TTC549 (cell line): ENCODE measurements at regions not wholly inside any gene's neighbourhood (a gene's known extent, or its start where the extent isn't known, plus 50 kb on each side); places are given as distances from the start of the nearest gene placed in this dataset.

Experiments used
- FAIRE-seq: peaks from 2 replicates; lab custom pipeline; 2012; peaks lifted over from hg19 to GRCh38; lab: Jason Lieb, UNC

DNA sequence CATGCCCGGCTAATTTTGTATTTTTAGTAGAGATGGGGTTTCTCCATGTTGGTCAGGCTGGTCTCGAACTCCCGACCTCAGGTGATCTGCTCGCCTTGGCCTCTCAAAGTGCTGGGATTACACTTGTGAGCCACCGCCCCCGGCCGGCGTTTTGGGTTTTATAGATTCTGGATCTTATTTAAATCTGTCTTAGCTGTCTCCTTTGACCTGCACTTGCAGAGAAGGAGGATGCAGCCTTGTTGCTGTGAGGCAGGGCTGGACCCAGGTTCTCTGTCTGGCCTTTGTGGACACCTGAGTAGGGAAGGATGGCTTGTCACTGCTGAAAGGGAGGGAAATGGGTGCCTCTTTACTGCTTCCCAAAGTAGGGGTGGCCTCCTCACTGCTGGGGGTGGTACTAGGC lies 83.0 kb upstream of the HS6ST1 start:
- no peak for FAIRE-seq

DNA sequence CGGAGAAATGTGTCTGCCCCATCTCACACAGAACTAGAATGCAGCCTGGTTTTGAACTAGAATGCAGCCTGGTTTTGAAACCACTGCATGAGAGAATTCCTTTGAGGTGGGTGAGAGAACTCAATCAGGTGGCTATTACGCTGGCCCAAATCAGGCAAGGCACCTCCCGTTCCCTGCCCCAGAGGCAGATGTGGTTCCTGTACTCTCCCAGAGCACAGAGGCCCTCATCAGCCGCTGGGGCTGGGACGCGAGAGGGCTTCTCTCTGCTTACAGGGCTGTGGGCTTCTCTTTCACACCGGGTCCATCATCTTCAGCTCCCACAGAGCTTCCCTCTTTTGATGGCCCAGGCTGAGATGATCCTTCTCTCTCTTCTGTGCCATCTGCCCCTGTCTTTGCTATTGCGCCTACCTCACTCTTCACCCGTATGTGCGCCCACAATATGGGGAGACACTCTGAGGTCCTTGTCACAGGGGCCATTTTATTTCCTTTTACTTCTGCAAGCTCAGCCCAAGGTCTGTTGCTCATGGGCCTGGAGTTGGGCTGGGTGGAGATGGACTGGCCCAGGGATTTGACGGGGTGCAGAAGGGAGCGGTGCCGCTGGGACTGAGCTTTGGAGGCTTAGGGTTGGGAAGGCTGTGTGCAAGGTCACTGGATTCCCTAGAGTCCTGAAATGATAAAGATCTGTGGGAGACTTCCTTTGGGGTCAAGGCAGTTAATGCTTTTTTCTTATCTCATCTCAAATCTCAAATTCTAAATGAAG lies 84.4 kb upstream of the HS6ST1 start:
- FAIRE-seq: no peak

DNA sequence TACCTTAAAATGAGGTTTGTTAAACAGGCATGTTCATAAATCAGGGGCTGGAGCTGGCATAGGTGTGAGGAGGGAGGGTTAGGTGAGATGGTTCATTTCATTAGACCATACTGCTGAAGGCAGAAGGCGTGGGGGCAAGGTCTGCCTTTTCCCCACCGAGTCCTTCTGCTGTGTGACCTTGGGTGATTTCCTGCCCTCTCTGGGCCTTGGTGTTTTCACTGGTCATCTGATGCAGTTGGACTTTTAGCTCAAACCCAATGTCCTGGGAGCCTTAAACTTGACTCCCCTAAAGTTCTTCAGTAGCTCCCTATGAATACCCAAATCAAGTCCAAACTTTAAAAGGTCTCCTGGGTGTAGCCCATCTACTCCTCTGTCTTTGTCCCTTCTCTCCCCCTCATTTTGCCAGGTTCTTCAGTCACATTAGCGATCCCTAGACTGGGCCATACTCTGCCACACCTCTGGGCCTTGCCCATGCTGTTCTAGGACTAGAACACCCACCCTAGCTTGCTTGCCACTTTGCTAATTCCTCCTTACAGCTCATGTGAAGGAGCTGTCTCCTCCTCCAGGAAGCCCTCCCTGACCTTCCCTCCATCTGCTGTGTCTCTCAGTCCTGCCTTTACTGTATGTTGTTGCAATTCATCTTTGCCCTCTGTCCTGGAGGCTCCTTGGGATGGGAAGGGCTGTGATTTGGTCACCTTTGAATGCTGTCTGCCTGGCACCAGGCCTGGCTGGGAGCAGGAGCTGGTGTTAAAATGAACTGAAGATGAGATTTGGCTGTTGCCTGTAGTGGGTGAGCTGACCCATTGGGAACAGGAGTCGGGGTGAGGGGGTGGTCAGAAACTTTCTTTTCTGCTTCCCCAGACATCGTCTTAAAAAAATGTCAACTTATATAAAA lies 85.4 kb upstream of the HS6ST1 start:
- FAIRE-seq: no peak

DNA sequence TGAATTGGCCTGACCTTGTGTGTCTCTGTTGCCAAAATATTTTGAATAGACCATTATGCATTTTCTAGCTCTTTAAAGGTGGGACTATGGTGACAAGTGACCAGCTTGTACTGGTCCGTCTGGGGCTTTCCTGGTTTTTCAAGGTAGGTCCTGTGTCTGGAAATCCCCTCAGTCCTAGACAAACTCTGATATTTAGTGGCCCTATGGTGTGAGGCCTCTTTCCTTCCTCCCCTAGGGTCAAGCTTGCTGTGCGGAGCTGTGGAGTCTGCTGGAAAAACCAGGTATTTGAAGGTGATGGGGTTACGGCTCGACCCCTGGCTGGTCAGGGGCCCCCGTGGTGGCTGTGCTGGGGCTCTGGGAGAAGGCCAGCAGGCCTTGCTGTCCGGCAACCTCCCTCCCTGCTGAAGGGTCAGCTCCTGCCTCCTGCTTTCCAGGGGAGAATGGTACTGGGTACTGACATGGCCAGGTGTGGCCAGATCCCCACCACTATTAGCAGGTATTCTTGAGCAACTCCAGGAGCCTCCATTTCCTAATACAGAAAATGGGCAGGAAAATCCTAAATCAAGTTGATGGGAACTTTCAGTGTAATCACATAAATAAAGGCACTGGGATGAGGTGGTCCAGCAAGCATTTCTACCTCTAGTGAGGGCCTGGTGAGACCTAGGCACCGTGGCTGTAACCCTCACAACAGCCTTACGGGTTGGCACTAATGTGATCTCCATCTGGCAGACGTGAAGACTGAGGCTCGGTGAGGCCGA lies 86.2 kb upstream of the HS6ST1 start:
- no peak for FAIRE-seq

DNA sequence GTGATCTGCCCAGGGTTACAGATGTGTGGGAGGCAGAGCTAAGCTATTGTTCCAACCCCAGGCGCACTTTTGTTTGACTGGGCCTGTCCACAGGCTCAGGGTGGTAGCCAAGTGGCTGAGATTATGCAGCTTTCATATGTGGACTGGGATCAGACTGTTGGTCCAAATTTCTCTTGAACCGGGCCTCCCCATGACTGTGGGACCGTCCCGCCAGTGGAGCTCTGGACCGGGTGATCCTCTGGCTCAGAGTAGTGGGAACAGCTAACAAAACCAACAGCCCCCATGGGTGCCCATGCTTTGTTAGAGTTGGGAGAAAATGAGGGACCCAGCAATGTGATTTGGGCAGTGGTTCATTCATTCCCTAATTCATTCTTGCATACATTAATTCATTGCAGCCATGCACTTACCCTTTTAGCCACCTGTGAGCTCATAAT lies 86.8 kb upstream of the HS6ST1 start:
- no peak for FAIRE-seq

DNA sequence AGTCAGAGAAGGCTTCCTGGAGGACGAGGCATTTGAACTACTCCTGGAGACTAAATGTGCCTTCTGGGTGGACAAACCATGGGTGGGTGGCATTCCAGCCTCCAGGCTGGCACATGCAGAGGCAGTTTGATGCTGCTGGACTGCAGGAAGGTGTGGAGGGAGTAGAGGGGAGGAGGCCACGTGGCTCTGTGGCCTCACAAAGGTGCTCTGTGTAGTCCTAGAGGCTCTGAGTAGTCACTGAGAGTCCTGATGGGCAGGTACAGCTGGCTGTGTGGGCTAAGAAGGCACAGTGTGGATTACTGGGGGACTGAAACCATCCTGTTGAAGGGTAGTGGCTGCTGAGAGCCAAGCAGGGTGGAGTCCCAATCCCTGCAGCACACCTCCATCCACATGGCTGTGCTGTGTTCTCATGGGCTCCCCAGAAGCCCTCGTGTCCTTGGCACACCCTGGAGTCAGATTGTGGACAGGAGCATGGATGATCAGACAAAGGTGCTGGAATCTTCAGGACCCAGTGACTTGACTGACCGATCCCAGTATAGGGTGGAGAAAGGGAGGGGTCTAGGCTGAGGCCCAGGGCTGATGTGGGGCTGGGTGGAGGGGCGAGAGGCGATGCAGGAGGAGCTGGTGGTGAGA lies 87.4 kb upstream of the HS6ST1 start:
- FAIRE-seq: no peak

DNA sequence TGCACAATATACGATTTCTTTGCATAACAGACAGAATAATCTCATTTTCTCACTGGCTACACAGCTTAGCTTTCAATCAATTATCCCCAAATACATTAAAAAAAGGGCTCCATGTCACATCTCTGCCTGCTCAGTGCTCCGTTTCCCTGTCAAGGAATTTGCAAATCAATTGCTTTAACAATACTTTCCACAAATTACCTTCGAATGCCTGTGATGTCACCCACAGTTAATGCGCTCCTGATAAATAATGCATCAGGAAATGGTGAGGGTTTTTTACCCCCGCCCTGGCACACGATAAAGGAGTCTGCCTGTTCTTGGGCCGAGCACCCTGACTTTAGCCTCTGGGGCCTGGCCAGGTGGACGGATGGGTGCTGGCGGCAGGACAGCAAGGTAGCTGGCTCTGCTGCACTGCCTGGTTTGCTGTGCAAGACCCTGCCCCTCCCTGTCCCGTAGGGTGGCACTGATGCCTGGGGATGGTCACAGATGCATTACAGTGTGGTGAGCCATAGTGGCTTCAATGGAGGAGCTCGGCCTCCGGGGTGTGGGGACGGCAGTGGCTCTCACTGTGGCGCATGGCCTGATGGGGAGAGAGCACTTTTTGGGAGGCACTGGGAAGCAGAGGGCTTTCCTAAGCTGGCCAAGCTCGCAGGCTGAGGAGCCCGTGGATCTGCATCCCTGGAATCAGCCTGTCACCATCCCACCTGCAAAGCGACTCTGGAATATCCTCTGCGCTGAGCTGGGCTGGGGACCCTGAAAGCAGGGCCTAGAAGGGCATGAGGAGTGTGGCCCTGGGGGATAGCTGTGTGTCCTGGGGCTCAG lies 88.3 kb upstream of the HS6ST1 start:
- no peak for FAIRE-seq

DNA sequence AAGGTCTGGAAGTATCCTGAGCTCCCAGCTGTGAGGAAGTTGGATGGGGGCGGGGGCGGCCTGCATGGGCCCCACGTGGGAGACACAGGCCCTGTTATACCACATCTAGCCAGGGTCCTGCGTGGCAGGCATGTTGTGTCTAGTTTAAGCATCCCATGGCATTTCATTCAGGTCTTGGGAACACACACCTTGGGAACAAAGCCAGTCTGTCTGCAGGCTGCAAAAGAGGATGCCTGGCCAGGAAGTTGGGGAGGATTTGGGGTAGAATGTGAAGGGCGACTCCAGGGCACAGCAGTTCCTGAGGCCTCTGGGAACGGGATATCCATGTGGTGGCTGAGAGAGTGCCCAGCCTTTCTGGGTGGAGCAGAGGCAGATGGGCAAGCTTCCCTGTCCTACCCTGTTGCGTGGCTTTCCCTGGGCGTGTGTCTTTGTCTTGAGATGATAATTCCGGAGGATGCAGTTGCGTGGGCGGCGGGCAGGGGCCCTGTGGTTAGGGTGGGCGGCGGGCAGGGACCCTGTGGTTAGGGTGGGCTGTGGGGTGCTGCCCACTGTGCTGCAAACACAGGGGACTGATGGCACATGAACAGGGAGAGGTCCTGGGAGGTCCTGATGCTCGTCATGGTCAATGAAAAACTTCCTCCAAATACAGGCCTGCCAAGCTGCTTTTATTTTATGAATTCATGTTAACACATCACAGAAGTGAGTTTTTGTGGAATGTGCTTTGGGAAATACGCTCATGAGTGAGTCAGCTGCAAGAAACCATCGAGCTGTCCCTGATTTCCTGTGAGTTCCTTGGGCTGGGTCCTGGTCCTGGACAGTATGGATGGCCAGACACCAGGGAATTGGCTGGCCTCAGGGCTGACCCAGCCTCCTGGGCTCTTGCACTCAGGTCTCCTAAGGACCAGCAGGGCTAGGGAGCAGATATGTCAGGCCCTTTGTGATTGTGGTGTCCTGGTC lies 90.0 kb upstream of the HS6ST1 start:
- FAIRE-seq: no peak

DNA sequence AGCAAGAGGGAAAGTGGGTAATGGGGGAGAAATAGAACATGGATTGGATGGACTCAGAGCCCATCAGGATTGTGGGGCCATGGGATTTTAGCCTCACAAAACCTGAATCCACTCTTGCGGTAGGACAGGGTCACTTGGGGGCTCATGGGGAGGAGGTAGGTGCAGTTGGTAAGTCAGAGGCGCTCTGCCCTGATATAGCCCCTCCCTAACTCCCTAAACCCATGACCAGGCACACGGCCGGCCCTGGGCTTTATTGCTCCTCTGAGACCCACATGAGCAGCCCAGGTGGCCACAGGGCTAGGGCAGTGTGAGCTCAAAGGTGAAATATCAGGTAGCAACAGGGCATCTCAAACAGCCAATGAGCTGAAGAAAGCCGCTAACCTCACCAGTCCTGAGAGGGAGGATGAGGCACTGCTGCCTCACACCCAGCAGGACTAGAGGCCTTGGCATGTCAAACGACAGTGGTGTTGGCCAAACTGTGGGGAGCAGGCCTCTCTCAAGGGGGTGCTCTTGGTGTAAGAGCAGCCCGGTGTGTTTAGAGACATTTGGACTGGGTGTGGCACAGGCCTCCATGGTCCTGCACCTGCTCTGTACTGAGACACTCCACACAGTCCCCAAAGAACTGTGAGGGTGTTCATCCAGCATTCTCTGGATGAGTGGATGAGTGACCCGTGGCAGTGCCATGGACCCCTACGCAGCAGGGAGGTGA lies 90.8 kb upstream of the HS6ST1 start:
- no peak for FAIRE-seq

DNA sequence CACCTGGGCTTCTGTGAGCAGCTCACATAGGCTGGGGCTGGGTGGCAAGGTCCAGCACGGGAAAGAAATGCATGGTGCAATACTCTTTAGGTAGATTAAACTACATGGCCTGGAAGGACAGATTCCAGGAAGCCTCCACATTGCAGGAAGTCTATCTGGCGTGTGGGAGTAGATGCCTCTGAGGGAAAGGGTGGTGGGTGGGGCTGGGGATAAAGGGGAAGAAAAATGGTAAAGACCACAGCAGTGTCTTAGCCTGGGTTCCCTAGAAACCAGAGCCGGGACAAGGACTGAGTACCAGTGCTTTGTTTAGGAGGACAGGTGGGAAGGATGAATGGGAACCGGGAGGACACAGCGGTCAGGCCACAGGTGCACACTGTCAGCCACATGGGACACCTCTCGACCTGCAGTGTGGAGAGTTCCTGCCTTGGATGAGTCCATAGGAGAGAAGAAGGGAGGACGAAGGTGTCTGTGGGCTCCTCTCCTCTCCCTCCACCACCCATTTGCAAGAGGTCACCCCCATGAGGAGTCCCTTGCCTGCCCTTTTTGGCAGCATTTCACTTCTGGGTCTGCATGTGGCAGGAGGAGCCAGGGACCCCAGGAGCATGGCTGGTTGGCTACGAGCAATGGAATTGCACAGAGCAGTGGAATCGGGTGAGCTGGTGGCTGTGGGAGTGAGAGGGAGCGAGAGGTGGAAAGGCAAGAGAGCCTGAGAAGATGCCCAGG lies 91.5 kb upstream of the HS6ST1 start:
- FAIRE-seq: no peak

DNA sequence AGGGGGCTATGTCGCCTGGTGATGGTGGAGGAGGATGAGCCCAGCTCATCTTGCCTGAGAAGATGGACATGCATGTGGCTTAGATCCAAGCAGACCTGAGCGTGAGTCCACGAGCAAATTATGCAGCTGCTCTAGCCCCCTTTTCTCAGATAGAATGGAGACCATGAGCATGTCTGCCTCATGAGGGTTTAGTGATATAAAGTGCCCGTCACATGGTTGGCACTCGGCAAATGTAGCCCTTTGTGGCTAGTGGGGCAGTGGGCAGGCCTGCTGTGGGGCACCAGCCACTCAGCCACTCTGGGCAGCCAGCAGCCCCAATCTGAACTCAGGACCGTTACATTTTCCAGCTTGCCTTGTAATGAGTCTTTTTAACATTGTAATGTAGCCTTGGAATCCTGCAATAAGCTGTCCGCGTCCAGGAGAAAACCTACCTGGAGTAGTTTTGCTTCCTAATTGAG lies 92.1 kb upstream of the HS6ST1 start:
- no peak for FAIRE-seq

DNA sequence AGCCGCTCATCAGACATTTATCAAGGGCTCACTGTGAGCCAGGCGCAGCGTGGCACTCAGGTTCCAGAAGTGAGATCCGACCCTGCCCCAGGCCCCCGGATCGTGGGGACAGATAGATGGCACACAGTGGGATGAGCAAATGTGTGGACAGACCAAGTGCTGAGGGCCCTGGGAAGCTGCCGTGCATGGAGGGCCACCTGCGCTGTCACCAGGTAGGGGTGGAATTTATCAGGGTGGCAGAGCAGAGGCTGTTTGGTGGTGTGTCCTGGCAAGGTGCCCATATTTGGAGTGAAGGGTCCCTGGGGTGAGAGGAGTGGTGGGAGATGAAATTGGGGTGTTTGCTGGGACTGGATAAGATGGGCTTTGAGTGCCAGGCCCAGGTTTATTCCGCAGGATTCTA lies 92.8 kb upstream of the HS6ST1 start:
- no peak for FAIRE-seq

DNA sequence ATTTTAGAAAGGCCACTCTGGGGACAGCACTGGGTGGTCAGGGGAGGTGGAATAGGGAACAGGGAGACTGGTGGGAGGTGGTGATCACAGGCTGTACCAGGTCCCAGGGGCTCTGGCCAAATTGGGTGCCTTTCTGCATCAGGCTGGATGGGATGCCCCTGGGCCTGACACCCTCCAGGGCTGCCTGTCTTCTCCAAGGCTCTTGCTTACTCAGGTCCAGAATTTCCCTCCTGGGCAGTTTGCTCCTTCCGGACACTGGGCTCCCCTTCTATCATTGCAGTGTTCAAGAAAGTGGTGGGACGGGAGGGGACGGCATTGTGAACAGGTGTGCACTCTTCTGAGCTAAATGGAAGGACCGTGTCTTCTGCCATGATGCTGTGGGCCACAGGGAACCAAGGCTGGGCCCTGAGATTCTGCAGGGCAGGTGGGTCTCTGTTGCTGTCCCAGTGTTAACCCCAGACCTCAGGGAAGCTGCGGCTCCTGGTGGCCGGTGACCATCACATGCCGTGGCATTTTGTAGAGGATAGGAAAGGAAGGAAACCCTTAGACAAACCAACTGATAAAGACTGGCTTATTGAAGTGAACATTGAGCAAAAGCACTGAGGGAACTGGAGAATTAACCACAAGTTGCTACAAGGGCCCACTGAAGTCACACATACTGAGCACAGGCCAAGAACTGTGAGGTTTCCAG lies 93.7 kb upstream of the HS6ST1 start:
- no peak for FAIRE-seq

DNA sequence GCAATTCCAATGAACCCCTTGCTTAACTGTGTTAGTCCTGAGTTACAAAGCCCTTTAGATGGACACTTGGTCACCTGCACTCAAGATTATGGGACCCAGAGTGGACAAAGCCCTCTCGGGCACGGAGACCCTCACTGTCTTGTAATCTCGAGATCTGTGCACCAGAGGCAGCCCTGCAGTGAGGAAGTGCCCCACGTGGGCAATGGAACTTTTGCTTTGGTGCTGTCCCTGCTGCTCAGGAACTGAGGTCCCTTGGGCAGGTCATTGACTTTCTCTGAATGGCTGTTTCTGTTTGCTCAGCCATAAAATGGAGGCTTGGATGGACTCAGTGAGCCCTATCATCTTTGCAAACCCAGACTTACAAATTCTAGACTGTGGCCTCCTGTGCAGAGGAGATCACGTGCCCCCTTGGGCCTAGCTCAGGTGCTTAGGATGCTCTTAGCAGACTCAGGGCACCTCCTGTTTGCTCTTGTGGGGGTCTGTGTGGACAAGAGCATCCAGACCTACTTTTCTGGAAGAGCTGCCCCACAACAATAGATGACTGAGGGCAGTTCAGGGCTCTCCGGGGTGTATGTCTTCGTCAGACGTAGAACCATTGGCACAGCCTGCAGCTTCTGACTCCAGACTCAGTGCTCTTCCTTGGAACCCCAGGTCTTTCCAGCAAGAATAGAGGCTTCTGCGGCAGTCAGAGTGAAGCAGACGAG lies 94.5 kb upstream of the HS6ST1 start:
- FAIRE-seq: no peak

DNA sequence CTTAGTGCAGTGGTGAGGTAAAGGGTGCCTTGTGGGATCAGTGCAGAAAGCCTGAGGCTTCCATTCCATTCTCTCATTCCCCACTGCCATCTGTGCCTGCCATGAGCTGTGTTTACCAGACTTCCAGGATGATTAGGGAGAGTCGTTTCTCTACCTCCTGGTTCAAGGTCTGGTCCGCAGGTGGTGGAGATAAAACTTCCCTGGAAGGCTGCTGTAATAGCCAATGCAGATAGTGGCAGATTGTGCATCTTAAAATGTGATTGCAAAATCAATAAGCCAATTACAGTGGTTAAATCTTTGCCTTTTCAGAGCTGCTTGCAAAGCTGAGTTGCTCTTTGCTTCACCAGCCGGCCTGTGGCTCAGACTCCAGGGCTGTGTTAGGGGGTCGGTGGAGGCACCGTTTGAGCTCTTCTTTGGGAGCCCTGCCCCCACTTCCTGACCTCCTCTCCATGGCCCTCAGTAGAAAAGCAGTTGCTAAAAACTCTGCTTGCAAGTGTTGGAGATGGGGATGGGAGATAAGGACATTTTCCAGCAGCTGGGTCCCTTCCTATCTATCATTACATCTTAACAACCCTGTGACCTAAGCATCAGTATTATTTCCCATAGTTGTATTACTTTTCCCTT lies 95.2 kb upstream of the HS6ST1 start:
- no peak for FAIRE-seq

DNA sequence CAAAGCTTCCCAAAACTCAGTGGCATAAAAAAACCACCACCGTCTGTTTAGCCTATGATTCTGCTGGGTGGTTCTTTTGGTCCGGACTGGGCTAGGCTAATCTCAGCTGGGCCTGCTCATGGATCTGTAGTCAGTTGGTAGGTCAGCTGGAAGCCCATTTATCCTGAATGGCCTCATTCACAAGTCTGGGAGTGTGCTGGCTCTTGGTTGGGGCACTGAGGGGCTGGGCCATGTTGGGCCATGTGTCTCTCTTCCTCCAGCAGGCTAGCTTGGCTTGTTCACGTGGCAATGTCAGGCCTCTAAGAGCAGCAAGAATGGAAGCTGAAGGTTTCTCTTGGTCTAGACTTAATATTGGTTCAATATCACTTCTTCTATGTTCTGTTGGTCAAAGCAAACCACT lies 95.7 kb upstream of the HS6ST1 start:
- no peak for FAIRE-seq
